ENCODE measurements at regions not wholly inside any gene's neighbourhood (a gene's known extent, or its start where the extent isn't known, plus 50 kb on each side); places are given as distances from the start of the nearest gene placed in this dataset.

DNA sequence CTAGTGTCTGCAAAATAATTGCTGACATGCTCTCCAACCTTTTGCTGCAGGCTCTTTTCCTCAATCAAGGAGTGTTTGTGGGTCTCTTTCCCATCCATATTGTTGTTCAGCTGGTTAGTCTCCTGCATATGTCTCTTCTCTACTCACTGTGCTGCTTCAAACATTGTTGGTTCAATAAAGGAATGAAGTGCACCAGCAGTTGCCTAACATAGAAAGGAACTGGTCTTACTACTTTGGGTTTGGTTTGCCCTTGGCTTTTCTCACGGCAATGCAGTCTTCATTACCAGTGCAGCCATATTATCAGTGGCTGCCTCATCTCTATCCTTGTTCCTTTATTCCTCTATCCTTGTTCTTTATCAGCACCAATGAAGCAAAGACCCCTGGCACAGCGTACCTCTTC lies 169.7 kb upstream of the TPK1 start:
- TF ChIP-seq ZSCAN20 (CRISPR knock-in tag; IDR thresholded peaks at IDR 0.05) (no peak), MAZ (IDR thresholded peaks at IDR 0.05; ENCODE audit: borderline replicate concordance, low read depth, low read length) (no peak)
- WGBS (ENCODE audit: missing lambda C conversion rate) = 0% methylated on average over 2 of the region's 2 CpGs
- Histone ChIP-seq H3K27ac (no peak overlapping the region), H3K4me1 (no peaks in the 10 kb centered on the region), H3K4me3 (no peak overlapping the region), H3K9me3 (peaks cover 5% of the 10 kb centered on the region; the same call in 1 of the 3 replicates), H3K4me2 (no peak overlapping the region)
- ChIA-PET CTCF (interaction anchor here (0.9 kb wide), 1 partner anchor 31 kb away, joined by 3 read pairs; no protein-coding TSS in a partner anchor), POLR2A (no interaction called here)
- no peak for DNase-seq (ENCODE audit: low read depth in 1 of 2, low spot score in 1 of 2)
- FAIRE-seq = no peak
- ATAC-seq = no peak

- POLR2A ChIA-PET = no interaction called here
- no peaks in the 10 kb centered on the region for H3K4me1 ChIP-seq
- peaks cover 8% of the 10 kb centered on the region; the same call in 1 of the 3 replicates for H3K9me3 ChIP-seq
- TF ChIP-seq ZSCAN20 (CRISPR knock-in tag; IDR thresholded peaks at IDR 0.05) (no peak), MAZ (IDR thresholded peaks at IDR 0.05; ENCODE audit: borderline replicate concordance, low read depth, low read length) (no peak), EHF (CRISPR knock-in tag; IDR thresholded peaks at IDR 0.05) (no peak), RCOR1 (IDR thresholded peaks at IDR 0.05; ENCODE audit: low read depth, low read length) (no peak), HDAC2 (IDR thresholded peaks at IDR 0.05) (no peak), EP300 (IDR thresholded peaks at IDR 0.05) (no peak), ZNF302 (CRISPR knock-in tag; IDR thresholded peaks at IDR 0.05) (no peak), HOXB13 (CRISPR knock-in tag; IDR thresholded peaks at IDR 0.05; ENCODE audit: low read depth) (no peak), KDM5A (IDR thresholded peaks at IDR 0.05) (no peak), CBX2 (IDR thresholded peaks at IDR 0.05; ENCODE audit: borderline replicate concordance, low read depth) (no peak), SMC3 (IDR thresholded peaks at IDR 0.05) (no peak), HEYL (CRISPR knock-in tag; IDR thresholded peaks at IDR 0.05) (no peak)
- FAIRE-seq (no peak), ATAC-seq (no peak), DNase-seq (ENCODE audit: low read depth in 1 of 2, low spot score in 1 of 2) (no peak)
- H3K4me2 ChIP-seq = no peak overlapping the region
- H3K4me3 ChIP-seq = no peak overlapping the region
- CTCF ChIA-PET = no interaction called here
- H3K27ac ChIP-seq = no peak overlapping the region
These were observed 161.7 kb upstream of the TPK1 start for GRCh38 chr7:144997512-144997911.

DNA sequence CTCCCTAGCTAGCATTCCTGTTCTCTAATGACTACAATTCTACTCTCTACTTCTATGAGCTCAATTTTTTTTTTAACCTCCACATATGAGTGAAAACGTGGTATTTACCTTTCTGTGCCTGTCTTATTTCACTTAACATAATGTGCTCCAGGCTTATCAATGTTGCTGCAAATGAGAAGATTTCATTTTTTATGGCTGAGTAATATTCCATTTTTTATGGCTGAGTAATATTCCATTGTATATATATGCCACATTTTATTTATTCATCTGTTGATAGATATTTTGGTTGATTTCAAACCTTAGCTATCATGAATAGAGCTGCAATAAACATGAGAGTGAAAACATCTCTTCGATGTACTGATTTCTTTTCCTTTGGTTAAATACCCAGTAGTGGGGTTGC lies 159.6 kb upstream of the TPK1 start:
- ATAC-seq = no peak
- CTCF ChIA-PET = no interaction called here

More for the DNA sequence above, 159.6 kb upstream of the TPK1 start:
- POLR2A ChIA-PET = no interaction called here
- Histone ChIP-seq H3K27ac (no peak overlapping the region), H3K4me1 (no peaks in the 10 kb centered on the region), H3K9me3 (0 out of 3 replicates have a peak, but pooled peaks cover 3% of the 10 kb centered on the region), H3K4me2 (no peak overlapping the region), H3K4me3 (no peak overlapping the region)
- 35% methylated on average over 2 of the region's 2 CpGs for WGBS (ENCODE audit: missing lambda C conversion rate)
- FAIRE-seq (no peak), DNase-seq (ENCODE audit: low read depth in 1 of 2, low spot score in 1 of 2) (no peak)
- TF ChIP-seq EHF (CRISPR knock-in tag; IDR thresholded peaks at IDR 0.05) (no peak), NR3C1 (IDR thresholded peaks at IDR 0.05) (no peak), SMC3 (IDR thresholded peaks at IDR 0.05) (no peak), HDAC2 (IDR thresholded peaks at IDR 0.05) (no peak), CBX8 (IDR thresholded peaks at IDR 0.05) (no peak), HES2 (IDR thresholded peaks at IDR 0.05) (no peak), EP300 (IDR thresholded peaks at IDR 0.05) (no peak), JUN (IDR thresholded peaks at IDR 0.05) (no peak), CBX2 (IDR thresholded peaks at IDR 0.05; ENCODE audit: borderline replicate concordance, low read depth) (no peak)
- TF ChIP-seq, protein P1, sequence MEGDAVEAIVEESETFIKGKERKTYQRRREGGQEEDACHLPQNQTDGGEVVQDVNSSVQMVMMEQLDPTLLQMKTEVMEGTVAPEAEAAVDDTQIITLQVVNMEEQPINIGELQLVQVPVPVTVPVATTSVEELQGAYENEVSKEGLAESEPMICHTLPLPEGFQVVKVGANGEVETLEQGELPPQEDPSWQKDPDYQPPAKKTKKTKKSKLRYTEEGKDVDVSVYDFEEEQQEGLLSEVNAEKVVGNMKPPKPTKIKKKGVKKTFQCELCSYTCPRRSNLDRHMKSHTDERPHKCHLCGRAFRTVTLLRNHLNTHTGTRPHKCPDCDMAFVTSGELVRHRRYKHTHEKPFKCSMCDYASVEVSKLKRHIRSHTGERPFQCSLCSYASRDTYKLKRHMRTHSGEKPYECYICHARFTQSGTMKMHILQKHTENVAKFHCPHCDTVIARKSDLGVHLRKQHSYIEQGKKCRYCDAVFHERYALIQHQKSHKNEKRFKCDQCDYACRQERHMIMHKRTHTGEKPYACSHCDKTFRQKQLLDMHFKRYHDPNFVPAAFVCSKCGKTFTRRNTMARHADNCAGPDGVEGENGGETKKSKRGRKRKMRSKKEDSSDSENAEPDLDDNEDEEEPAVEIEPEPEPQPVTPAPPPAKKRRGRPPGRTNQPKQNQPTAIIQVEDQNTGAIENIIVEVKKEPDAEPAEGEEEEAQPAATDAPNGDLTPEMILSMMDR (IDR thresholded peaks at IDR 0.05) = no peak
- TF ChIP-seq, protein P2, sequence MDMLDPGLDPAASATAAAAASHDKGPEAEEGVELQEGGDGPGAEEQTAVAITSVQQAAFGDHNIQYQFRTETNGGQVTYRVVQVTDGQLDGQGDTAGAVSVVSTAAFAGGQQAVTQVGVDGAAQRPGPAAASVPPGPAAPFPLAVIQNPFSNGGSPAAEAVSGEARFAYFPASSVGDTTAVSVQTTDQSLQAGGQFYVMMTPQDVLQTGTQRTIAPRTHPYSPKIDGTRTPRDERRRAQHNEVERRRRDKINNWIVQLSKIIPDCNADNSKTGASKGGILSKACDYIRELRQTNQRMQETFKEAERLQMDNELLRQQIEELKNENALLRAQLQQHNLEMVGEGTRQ (IDR thresholded peaks at IDR 0.05) = no peak

Measured in A549 (cell line).